GM19467 (cell line): ENCODE measurements at regions not wholly inside any gene's neighbourhood (a gene's known extent, or its start where the extent isn't known, plus 50 kb on each side); places are given as distances from the start of the nearest gene placed in this dataset.

ENCODE experiments used
- ATAC-seq: cut with Tn5 transposase; IDR thresholded peaks from one replicate; pipeline ENCODE4 v1.9.1; 2021; ENCODE audit warnings: mild to moderate bottlenecking, moderate library complexity; ENCODE audit not compliant: unreplicated experiment

DNA sequence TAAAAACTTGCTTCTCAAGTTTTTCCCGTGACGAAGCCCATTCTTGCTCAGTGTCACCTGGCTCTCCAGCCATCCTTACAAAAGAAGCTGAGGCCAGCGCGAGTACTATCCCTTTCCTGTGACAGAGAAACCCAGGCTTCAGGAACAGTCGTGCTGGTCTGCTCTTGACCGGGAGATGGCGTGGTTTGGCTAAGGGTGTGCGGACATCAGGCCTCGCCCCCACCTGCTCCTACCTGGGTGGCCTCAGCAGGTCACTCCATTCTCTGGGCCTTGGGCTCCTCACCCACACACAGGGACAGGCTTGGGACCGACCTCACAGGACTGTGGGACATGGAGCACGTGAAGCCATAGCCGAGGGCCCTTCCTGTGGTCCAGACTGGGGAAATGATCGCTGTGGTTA, 75.2 kb upstream of the CIBAR2 start:
- ATAC-seq: no peak

DNA sequence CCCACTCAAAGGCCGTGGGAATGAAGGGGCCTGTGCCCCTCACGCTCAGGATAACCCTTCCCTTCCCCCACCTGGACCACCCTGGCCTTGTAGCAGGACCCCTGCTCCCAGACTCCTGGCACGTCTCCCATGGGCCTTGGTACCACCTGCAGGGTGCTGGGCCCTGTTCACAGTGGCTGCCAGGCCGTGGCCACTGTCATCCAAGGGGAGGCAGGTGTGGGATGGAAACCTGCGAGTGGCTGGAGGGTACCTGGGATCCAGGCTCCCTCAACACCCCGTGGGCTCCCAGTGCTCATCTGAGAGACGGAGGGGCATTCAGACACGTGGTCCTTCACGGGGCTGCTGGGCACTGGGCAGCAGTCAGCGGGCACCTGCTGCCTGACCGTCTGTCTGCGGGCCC, 75.6 kb upstream of the CIBAR2 start:
- ATAC-seq: no peak

DNA sequence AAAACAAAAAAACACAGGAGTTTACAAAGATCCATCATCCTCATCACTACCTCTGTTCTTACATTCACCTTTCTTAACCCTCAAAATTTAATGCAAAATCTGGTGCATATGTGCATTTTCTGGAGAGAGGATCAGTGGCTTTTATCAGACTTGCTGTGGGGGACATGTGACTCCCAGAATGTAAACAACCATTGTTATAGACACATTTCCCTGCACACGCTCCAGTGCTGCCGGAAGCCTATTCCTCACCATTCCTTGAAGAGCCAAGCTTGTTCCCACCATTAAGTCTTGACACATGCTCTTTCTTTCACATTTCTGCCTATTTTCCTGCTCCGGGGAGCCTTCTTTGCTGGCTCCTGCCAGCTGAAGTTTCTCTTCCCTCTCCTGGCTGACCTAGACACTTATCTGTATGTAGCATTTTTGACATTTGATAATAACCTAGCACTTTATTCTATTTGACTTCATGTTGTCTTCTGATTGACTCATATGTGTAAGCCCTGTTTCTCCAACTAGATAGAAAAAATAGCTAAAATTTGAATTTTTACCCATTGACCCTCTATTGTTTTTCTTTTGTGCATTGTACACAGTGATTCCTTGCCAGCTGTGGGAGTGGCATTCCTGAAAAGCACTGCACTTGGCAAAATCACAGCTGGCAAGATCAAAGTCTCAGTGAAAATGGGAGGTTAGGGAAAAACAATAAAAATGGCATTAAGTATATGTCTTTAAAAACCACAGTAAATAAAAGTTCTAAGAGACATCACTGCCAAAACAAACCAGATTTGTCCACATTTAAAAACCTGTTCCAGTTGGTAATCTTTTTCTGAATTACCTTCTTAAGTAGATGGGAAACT, 76.8 kb upstream of the CIBAR2 start:
- no peak for ATAC-seq

DNA sequence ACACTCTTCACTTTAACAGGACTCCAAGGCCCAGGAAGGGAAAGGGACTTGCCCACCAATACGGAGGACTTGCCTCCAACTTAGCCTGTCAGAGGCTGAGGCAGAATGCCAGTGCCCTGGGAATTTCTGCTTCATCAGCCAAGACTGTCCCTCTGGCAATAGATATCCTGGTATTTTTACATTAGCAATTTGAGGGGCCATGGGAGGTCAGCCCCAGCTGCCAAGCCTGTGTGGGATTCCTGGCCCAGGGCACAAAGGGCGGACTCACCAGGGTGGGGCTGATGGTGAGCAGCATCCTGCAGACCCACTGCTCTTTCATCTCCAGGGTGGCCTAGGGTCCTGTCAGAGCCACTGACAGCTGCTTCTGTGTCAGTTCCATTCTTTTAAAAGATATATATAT, 78.3 kb upstream of the CIBAR2 start:
- ATAC-seq: no peak

DNA sequence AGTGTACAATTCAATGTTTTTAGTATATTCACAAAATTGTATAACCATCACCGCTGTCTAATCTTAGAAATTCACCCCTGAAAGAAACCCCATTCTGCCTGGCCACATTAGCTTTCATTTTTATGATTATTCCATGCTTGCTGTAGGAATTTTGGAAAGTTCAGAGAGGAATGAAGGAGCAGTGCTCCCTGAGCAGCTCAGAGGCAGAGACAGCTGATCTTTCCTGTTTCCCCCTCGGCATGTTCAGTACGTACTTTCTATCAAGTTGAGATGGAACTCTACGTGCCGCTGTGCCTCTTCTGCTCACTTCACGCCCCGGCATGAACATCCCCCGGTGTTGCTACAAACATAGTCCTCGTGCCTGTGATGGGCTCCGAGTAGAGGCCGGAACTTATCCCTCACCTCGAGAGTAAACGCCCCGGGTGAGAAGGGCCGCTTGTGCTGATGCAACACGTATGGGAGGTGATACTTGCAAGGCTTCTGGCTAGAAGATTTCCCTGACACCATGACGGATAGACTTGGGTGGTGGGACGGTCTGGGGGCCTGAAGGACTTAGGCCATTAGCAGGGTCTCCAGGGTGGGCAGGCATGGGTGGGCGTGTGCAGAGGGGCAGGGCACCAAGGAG, 79.2 kb upstream of the CIBAR2 start:
- ATAC-seq: no peak

DNA sequence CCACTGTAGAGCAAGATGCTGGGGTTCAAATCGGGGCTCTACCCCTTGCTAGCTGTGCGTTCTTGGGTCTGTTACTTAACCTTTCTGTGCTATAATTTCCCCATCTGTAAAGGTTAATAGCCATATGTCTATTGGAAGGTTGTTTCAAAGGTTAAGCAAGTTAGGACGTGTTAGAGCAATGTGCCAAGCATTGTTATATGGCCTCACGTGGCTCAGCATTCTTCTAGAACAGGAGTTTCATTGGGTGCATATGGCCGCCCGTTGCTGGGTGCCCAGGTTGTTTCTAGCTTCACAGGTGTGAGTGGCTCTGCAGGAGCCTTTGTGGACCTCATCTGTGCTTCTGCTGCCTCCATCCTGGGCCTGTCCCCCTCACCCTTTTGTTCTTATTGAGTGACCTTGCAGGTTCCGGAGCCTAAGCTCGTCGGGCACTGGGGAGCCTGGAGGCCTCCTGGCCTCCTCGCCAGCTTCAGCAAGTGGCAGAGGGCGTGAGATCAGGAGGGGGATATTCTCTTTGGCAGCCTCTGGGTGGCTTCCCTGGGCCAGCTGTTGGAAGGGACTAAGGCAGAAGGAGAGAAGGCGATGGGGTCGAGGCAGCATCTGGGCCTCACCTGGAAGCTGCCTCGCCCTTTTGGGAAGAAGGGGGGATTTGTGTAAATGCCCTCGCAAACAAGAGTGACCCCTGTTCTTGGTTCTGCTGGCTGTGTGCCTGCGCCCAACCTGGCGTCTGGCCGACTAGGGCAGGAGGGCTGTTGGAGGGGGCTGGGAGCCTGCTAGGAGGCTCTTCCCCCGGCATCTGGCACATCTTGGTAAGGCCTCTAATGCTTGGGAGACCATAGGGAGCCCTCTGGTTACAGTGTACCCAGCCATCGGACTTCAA, 80.2 kb upstream of the CIBAR2 start:
- no peak for ATAC-seq

DNA sequence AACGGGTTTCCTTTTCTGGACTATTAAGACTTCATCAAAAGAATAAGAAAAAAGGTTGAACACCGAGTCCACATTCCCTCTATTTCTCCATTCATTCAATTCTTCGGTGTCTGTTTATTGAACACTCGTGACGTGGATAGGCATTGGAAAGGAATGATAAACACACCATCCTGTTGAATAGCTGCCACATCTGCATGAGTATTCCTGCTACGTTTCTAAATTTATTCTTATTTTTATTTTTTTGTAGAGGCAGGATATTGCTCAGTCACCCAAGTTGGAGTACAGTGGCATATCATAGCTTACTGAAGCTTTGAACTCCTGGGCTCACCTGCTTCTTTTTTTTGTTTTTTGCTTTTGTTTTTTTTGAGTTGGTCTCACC, 80.8 kb upstream of the CIBAR2 start:
- no peak for ATAC-seq

DNA sequence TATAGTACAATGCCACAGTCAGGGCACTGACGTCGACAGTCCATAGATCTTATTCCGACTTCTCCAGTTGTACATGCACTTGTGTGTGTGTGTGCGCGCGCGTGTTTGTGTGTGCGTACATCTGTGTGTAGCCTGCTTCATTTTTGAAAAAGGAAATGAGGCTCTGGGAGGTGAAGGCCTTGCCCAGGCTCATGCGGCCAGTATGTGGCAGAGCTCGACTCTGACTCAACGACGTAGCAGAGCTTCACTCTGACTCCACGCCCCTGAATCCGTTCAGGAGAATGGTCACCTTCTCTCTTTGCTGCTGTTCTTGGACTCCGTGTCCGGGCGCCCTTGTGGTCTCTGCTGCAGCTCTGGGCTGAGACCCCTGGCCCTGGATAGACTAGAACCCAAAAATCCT, 81.6 kb upstream of the CIBAR2 start:
- ATAC-seq: no peak

DNA sequence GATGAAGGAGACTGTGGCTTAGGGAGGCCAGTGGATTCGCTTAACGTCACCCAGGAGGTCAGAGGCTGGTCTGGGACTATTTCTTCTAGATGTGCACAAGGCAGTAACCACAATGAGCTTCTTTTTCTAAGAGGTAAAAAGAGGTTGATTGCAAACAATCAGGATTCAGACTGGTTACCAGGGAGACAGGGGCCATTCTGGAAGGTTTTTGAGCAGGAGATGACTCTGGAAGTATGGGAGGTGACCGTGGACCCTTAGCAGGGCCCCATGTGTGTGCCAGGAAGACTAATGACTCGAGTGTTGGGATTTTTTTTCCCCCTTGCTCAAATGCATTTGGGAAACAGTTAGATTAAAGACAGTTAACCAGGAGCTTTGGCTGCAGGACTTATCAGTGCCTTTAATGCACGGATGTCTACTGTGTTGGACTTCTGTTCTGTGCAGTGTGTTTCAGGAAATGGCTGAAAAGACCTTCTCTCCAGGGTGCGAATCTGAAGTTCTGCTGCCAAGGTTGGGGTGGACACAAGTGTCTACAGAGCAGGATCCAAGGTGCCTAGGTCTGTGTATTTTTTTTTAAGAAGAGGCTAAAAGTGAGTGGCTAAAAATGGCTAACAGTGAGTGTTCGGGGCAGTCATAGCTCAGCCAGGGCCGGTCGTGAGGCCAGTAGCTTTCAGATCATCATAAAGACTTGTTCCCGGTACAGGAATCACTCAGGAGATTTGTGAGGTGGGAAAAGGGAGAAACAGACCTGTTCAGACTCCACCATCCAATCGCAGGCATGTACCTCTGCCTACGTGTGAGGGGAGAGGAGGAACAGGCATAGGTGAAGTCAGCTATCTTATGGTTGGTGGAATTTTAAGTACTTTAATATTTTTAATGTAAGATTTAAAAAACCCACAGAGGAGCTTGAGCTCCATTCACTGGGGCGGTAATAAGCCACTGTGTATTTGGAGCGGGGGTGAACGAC, 82.3 kb upstream of the CIBAR2 start:
- no peak for ATAC-seq

DNA sequence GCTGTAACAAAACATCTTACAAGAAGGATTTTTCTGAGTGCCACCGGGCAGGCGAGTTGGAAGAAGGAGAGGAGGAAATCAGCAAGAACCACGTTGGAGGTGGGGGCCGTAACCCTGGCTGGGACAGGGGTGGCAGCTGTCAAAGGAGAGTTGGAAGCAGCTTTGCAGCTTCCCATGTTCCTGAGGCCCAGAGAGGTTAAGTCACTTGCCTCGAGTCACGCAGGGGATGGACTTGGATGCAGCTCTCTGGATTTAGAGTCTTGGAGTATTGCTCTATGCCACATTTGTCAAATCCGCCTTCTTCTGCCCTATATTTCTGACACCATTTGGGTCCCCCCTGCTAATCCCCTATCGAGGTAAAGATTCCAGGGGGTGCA, 83.0 kb upstream of the CIBAR2 start:
- ATAC-seq: no peak

DNA sequence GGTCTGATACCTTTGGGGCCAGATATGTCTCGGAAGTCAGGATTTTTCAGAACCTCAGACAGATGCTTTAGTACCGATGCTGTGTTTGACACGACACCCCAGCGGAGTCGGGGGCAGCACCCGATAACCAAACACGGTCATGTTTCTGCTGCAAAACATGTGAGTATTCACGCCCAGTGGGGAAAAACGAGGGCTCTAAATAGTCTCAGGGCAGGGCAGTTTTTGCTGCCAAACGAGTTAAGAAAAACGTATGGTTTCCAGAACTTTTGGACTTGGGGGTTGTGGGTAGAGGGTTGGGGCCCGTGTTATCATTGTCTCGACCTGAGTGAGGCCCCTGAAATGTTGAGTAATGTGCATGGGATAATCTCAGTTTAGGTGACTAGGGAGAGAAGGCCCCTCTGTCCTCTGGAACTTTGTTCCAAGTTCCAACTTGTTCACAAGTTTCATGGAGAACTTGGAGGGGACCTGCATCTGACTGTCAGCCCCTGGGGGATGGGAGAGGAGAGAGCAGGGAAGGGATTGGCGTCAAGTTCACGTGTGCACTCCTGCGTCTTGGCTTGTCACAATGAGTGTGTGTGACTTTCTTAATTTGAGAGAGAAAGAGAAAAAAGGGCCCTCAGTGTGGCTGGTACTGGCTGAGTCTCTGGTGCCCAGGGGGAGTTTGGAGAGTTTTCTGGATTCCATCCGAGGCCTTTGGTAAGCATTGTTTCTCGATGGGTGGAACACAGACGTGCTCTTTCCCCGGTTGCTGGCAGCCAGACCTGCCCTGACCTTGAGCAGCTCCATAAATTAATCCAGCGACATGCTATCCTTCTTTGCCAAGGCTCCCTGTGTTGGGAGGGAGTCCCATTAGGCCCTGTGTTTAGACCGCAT, 83.9 kb upstream of the CIBAR2 start:
- no peak for ATAC-seq

DNA sequence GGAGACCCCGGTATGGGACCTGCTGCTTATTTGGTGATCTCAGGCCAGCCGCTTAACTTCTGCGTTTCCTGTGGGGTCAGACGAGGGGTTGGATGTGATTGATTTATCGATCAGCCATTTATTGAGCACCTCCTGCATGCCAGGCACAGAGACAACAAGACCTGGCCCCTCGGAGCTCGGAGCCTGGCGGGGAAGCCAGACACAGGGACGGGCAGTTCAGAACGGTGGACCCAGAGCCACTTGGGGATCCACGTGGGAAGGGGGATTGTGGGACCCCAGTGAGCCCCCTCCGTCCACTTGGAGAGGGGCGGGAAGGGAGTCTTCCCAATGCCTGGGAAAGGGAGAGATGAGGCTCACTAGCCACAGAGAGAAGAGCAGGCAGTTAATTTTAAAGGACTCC, 84.7 kb upstream of the CIBAR2 start:
- no peak for ATAC-seq

DNA sequence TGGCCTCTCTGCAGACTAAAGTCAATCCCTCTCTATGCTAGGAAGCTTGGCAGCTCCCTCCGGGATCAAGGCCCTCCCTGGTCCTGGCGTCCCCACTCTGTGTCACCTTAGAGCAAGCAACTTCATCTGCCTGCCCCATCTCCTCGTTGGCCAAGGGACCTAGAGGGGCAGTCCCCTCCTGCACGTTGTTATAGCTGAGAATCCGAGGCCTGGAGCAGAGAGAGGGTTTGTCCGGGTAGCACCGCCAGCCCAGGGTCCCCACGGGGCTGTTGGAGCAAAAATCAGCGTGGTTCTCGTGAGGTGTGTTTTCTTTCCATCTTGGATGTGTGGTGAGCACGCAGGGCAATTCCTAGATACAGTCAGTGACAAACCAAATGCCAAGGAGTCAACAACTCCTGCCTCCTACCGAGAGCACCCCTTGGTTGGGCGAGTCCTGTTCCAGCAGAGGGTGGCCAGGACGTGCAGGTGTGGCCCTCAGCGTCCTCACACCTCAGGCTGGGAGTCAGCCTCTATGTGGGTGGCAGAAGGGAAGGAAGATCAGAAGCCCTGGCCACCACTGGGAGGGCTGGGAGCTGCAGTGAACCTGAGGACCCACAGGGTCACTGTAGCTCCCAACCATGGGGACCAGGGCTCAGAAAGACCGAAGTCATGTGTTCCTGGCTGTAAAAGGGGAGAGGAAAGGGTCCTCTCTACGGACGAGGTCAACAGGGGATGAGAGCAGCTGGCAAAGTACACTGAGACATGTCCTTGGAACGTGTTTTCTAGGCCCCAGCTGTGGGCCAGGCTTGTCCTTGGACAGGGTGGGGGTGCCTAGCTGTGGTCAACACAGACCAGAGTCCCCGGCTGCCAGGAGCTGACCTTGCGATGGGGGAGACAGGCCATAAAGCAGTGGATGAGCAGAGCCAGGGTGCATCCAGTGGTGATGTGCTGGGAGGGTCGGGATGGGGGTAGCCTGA, 85.6 kb upstream of the CIBAR2 start:
- ATAC-seq: no peak

DNA sequence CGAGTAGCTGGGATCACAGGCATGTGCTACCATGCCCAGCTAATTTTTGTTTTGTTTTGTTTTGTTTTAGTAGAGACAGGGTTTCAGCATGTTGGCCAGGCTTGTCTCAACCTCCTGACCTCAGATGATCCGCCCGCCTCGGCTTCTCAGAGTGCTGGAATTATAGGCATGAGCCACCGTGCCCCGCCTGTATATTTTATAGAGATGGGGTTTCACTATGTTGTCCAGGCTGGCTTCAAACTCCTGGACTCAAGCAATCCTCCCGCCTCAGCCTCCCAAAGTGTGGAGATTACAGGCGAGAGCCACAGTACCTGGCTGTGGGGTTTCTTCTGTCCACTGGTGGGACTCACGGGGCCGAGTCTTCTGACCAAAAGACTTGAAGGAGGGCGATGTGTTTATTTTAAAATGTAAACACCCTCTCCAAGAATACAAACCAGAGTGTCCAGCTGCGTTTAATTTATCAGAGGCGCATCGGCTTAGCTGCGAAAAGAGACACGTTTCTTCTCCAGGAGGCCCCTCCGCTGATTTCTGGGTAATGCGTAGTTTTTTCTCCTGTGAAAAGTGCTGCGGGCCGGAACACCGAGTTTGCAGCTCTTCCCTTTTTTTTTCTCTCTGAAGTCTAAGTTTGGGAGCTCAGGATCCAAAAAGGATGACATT, 86.9 kb upstream of the CIBAR2 start:
- ATAC-seq: no peak

DNA sequence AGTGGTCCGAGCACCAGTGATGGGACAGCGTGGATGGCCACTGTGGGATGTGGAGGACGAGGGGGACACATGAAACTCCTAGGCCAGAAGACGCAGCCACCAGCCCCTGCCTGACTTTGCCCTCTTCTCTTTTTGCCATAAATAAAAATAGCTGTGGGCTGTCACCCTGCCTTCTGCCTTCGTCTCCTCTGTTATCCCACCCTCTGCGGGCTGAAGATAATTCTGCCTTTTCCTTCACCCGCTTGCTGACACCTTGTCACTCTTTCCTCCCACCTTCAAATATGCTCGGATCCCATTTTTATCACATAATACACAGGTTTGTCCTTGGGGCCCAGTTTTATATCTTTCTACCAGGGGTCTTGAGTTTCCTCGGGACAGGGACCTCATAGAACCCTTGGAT, 87.6 kb upstream of the CIBAR2 start:
- ATAC-seq: no peak

DNA sequence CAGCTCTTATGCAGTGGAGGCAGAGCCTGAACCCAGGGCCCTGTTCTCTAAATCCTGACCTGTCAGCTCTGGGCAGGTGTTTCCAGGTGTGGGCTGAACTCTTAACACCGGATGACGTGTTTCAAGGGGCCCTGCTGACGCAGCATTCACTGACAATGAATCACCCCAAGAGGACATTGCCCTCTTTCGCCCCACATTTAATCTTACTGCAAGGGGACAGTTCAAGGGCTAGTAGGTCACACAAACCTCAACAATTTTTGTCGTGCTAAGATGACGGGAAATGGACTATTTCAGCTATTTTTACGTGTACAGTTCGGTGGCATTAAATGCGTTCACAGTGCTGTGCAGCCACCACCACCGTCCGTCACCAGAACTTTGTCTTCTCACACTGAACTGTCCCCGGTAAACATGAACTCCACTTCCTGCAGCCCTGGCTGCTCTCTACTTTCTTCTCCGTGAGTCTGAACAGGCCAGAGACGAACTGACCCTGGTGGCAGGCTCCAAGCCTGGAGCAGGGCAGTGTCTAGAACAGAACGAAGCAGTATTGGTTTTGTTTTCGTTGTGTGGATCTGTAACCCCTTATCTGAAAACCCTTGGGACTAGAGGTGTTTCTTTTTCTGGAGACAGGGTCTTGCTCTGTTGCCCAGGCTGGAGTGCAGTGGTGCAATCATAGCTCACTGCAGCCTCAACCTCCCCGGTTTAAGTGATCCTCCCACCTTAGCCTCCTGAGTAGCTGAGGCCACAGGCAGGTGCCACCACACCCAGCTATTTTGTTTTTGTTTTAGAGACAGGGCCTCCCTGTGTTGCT, 88.4 kb upstream of the CIBAR2 start:
- no peak for ATAC-seq

DNA sequence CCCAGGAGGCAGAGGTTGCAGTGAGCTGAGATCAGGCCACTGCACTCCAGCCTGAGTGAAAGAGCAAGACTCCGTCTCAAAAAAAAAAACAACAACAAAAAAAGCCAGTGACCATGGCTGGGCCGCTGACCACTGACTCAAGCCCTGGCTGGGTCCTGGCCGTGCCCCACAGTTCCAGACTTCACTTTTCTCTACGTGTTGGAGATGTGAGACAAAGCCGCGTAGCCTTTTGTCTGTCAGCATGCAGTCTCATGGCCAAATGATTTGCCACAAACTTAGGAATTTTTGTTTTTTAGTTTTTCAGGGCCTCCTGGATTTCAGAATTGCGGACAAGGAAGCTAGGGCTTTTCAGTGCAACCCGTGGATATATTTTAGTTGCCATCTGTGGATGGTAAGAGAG, 89.3 kb upstream of the CIBAR2 start:
- ATAC-seq: no peak
